ENCODE measurements at regions not wholly inside any gene's neighbourhood (a gene's known extent, or its start where the extent isn't known, plus 50 kb on each side); places are given as distances from the start of the nearest gene placed in this dataset.
"Not testable (repeated sequence)": the region's sequence is repeated elsewhere in the genome, so short reads cannot be mapped to it uniquely, and the experiment has no call there.

- TF ChIP-seq CTCF, POLR2A (IDR thresholded peaks at IDR 0.05): not testable (repeated sequence)
These were observed 351.5 kb upstream of the NPAP1 start for GRCh38 chr15:24324096-24324495.

Data from right lobe of liver (tissue), 4 donors.